ENCODE measurements at regions not wholly inside any gene's neighbourhood (a gene's known extent, or its start where the extent isn't known, plus 50 kb on each side); places are given as distances from the start of the nearest gene placed in this dataset.

GRCh38 chr7:18194616-18195015, 167.0 kb upstream of the PRPS1L1 start:
- no peak overlapping the region for H3K4me3 ChIP-seq (ENCODE audit: low read length)
- no peak for TF ChIP-seq CTCF (conservative IDR thresholded peaks at IDR 0.05; ENCODE audit: low read length)
- DNase-seq (ENCODE audit: low read depth), result no peak

GRCh38 chr7:18196638-18197037, 169.0 kb upstream of the PRPS1L1 start:
- no peak for TF ChIP-seq CTCF (conservative IDR thresholded peaks at IDR 0.05; ENCODE audit: low read length)
- DNase-seq (ENCODE audit: low read depth), result no peak
- no peak overlapping the region for H3K4me3 ChIP-seq (ENCODE audit: low read length)

- no peak for TF ChIP-seq CTCF (conservative IDR thresholded peaks at IDR 0.05; ENCODE audit: low read length)
- no peak for DNase-seq (ENCODE audit: low read depth)
- H3K4me3 ChIP-seq (ENCODE audit: low read length), result no peak overlapping the region
These were observed 171.2 kb upstream of the PRPS1L1 start for GRCh38 chr7:18198868-18199267.

GRCh38 chr7:18200266-18200665, 172.6 kb upstream of the PRPS1L1 start:
- DNase-seq (ENCODE audit: low read depth), result no peak
- no peak for TF ChIP-seq CTCF (conservative IDR thresholded peaks at IDR 0.05; ENCODE audit: low read length)
- no peak overlapping the region for H3K4me3 ChIP-seq (ENCODE audit: low read length)

GRCh38 chr7:18200855-18201254, 173.2 kb upstream of the PRPS1L1 start:
- no peak for DNase-seq (ENCODE audit: low read depth)

GRCh38 chr7:18201350-18201749, 173.7 kb upstream of the PRPS1L1 start:
- no peak overlapping the region for H3K4me3 ChIP-seq (ENCODE audit: low read length)
- DNase-seq (ENCODE audit: low read depth), result no peak
- no peak for TF ChIP-seq CTCF (conservative IDR thresholded peaks at IDR 0.05; ENCODE audit: low read length)

More at GRCh38 chr7:18200855-18201254, 173.2 kb upstream of the PRPS1L1 start:
- no peak for TF ChIP-seq CTCF (conservative IDR thresholded peaks at IDR 0.05; ENCODE audit: low read length)
- no peak overlapping the region for H3K4me3 ChIP-seq (ENCODE audit: low read length)

- DNase-seq (ENCODE audit: low read depth), result no peak
- TF ChIP-seq CTCF (conservative IDR thresholded peaks at IDR 0.05; ENCODE audit: low read length), result no peak
- H3K4me3 ChIP-seq (ENCODE audit: low read length), result no peak overlapping the region
These were observed 174.8 kb upstream of the PRPS1L1 start for GRCh38 chr7:18202315-18203045.

Measured in AG10803 (cell line).